ENCODE measurements at regions not wholly inside any gene's neighbourhood (a gene's known extent, or its start where the extent isn't known, plus 50 kb on each side); places are given as distances from the start of the nearest gene placed in this dataset.

DNA sequence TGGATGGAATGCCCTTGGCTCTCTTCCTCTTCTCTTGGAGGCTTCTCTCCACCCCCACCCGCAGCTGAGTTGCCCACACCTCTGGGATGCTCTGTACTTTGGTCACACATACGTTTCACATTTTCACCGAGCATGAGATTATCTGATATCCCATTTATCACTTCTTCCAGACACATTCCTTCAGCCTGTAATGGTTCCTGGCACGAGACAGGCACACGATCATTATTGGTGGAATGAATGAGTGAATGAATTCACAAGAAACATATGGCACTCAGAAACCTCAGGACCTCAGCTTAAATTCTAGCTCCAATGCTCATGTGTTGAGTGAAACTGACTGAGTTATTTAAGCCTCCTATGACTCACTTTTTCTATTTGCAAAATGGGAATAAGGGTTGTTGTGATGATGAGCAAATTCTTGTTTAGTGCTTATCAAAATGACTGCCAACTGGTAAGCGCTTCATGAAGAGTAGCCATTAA, 242.7 kb upstream of the JUN start:
- no peak for DNase-seq (ENCODE audit: low spot score)

DNA sequence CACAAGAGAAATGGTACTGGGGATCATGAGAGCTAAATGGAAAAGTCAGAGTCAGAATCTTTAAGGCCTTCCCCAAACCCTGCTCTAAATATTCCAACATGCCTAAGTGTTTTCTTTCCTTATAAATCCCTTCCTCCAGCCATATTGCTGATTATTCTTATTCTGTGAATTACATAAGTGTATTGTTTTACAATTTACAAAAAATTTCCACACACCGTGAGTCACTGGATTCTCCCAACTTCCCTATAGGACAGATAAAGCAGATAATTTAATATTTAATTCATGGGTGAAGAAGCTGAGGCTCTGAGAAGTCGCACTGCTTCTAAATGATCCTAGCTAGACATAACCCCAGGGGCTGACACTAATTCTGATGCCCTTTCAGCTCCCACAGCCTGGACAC, 243.3 kb upstream of the JUN start:
- DNase-seq (ENCODE audit: low spot score) = no peak

DNA sequence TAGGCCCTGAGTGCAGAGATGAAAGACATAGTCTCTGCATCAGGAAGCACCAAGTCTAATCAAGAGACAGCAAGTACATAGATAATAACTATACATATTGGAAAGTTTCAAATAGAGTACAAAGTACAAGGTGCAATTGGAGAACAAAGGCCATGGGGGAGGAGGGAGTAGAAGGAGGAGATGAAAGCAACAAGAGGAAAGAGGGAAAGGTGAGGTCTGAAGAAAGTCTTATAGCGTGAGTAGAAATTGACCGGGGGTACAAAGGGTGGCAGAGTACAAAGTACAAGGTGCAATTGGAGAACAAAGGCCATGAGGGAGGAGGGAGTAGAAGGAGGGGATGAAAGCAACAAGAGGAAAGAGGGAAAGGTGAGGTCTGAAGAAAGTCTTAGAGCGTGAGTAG, 244.2 kb upstream of the JUN start:
- no peak for DNase-seq (ENCODE audit: low spot score)

DNA sequence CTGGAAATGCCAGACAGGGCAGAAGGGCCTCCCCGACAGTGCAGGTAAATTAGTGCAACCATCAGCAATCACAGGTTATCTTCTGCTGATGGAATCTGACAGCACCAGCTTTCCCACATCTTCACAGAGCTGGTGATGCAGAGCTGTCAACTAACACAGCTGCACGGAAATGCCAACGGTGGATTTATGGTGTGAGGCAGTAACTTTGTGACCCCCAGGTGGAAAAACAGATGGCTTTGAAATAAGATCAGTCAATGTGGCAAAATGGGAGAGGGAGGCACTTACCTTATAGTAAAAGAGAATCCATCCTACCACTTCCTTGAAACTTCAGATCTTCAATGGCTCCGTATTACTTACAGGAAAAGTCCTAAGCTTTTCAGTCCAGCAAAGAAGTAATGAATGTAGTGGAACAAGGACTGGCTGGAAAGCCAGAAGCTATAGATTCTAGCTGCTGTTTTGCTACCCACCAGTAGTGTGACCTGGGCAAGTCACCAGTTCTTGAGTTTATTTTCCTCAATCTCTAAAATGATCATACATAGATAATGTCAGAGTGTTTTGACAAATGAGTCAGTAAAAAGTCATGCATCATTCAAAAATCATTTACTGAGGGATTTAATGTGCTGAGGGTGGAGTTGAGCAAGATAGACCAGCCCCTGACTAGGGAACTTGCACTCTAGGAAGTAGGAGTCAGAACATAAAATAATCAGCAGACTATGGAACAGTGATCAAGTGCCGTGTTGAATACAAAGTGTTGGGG, 245.7 kb upstream of the JUN start:
- no peak for DNase-seq (ENCODE audit: low spot score)

DNA sequence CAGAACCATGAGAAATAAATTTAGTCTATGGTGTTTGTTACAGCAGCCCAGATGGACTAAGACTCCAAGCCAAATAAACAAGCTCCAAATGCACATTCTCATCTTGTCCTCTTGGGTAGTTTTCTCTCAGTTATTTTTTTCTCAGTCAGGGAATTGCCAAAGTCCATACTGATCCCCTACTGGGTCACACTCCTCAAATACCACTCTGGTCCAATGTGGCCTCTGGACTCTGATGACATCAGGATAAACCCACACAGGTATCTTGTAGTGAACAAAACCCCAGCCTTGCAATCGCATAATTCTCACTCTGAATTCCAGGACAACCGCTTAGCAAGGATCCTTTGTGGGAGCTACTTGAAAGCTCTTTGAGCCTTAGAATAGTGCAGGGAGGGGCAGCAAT, 248.4 kb upstream of the JUN start:
- no peak for DNase-seq (ENCODE audit: low spot score)

DNA sequence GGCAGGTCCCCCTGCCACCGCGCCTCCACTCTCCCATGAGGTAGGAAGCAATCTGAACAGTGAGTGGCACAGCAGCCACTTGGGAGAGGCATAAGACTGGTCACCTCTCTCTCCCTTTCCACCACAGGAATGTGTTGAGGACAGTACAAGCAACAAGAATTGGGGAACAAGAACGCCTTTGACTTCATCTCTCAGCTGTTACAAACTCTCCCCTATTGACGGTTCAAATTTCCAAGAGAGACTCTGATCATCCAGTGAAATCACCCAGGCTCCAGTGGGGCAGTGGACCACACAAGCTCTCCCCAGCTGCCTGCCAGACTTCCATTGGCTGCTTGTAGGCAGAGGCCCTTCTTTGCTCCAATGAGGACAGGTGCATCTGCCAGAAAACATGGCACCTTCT, 249.9 kb upstream of the JUN start:
- DNase-seq (ENCODE audit: low spot score) = no peak

DNA sequence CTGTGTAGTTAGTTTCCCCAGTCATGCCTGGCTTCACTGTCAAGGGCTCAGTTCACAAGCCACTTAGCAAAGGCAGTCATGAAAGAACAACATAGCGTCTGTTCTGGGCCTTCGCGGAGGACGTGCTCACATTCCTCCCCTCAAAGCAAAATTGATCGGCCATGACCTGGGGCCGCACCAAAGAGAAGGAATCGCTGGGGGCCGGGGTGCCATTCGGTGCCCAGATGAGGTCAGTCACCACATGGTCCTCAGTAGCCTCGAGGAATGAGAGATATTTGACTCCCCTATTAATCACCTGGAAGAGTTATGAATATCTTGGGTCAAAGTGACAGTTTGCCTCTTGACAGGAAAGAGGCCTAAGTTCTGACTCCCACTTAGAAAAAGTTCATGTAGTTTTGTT, 251.1 kb upstream of the JUN start:
- DNase-seq (ENCODE audit: low spot score) = no peak

DNA sequence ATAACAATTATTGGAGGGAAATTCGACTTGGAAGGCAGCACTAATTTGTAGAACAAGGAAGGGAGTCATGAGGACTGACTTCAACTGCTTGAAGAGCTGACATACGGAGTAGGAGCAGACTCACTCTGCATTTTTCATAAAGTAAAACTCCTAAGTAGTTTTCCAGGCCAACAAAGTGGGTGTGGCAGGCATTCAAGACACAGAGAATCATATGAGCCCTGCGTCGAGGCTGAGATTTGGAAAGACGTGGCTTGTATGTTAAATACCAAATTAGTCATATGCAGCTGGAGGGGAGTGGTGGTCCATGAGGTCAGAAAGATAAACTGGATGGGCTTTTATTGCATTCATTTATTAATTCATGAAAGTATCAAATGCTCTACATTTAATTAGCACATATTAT, 255.7 kb upstream of the JUN start:
- DNase-seq (ENCODE audit: low spot score) = no peak

DNA sequence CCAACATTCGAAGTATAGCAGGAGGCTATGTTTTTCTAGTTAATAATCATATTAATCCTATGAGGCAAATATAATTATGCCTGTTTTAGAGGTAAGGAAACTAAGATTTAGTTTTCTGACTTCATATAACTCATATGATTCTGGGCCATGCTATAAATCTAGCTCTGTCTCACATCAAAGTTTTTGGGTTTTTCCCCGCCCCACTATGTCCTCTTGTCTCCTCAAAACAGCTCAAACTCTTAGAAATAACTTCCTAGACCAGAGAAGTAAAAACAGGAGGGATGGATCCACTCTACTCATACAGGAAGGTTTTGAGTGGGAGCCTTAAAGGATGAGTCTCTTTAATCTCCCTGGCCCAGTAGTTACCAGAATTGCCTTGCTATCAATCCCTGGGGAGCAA, 256.4 kb upstream of the FGGY start:
- DNase-seq (ENCODE audit: low spot score) = no peak

DNA sequence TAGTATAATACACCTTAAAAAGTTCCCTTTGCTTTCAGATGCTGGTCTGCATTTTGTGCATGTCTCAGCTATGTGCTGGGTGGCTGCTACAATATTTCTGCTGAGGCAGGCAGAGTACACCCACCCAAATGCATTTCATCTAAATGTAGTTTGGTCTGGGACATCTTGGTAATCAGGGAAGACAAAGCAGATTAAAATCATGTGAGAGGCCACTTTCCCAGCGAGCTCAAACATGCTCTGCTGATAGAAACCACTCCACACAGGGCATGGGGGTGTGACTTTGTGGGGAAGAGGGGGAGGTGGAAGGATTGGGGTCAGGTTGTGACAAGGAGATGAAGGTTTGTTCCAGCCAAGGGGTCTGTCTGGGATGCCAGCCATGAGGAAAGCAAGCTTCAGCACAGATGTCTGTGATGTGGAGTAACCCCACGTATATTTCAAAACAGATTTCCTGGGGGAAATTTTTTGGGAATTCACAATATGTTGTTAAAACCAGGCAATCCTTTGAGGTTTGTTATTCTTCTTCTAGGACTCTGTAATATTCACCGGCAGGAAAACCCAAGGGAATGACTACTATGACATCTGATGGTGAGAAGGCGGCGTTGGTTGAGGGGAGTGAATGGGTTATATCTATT, 255.1 kb upstream of the FGGY start:
- DNase-seq (ENCODE audit: low spot score) = peak; percentile 7

DNA sequence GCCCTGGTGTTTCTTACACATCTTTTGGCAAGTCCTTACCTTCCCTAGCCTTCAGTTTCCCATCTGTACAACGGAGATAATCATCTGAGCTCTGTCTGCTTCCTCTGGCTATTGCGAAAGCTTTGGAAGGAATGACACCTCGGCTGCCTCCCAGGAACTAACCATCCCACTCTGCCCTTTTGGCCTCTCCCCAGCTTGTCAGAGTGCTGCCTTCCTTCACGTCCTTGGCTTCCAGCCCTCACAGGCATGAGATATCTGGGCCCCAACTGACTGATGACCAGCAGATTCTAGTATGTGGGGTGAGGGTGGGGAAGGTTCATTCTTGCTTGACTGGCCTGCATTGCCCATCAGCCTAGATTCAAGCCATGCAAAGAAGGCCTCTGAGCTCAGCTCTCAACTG, 253.1 kb upstream of the FGGY start:
- DNase-seq (ENCODE audit: low spot score) = no peak

DNA sequence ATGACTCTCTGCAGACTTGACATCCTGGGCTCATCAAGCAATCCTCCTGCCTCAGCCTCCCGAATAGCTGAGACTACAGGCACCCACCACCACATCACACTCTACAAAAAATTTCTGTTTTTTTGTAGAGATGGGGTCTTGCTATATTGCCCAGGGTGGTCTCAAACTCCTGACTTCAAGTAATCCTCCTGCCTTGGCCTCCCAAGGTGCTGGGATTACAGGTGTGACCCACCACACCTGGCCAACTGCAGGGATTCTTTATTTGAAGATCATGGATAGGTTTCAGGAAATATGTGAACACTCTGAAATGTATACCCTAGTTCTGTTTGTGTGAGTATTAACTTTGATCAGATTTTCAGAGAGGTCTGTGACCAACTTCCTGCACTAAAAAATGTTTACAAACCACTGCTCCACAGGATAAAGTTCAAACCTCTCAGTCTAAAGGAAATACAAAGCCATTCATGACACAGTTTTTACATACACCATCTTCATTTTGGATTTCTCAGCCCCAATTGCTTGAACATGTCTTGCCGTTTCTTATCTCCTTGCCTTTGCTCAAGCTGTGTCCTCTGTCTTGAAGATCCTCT, 252.3 kb upstream of the FGGY start:
- DNase-seq (ENCODE audit: low spot score) = no peak

DNA sequence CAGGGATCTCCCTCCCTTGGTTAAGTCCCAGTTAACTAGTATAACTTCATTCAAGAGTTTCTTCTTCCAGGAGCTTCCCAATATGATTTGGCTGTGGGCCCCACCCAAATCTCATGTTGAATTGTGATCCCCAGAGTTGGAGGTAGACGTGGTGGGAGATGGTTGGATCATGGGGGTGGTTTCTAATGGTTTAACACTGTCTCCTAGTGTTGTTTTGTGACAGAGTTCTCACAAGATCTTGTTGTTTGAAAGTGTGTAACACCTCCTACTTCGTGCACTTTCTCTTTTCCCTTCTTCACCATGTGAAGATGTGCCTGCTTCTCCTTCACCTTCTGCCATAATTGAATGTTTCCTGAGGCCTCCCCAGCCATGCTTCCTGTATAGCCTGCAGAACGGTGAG, 251.8 kb upstream of the FGGY start:
- no peak for DNase-seq (ENCODE audit: low spot score)

DNA sequence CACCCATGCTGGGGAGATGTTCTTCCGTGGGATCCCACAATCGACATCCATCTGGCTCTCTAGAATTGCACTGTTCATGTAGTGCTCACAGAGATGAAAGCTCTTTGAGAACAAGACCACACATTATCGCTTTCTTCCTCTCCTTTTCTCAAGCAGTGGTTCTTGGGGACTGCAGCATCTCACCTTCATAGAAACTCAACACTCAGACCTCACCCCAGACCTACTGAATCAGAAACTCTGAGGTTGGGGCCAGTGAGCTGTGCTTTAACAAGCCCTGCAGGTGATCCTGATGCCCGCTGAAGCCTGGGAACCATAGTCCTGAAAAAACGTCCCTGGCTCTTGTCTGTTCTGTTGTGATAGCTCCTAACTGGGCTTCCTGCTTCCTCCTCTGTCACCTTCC, 251.3 kb upstream of the FGGY start:
- no peak for DNase-seq (ENCODE audit: low spot score)

DNA sequence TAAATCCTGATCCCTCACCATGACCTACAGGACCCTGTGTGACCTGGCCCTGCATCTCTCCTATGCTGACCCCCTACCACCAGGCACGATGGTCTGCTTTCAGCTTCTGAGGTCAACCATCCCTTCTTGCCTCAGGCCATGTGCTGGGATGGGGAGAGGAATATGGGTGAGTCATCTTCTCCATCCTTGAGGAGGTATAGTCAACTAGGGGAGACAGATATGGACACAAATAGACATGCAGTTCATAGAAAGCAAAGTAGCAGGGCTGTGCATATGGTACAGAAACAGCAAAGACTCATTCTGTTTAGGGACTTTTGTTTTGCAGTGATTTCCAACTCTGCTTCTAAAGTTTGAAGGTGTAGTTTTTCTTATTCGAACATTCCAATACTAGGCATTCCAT, 250.8 kb upstream of the FGGY start:
- DNase-seq (ENCODE audit: low spot score) = no peak

DNA sequence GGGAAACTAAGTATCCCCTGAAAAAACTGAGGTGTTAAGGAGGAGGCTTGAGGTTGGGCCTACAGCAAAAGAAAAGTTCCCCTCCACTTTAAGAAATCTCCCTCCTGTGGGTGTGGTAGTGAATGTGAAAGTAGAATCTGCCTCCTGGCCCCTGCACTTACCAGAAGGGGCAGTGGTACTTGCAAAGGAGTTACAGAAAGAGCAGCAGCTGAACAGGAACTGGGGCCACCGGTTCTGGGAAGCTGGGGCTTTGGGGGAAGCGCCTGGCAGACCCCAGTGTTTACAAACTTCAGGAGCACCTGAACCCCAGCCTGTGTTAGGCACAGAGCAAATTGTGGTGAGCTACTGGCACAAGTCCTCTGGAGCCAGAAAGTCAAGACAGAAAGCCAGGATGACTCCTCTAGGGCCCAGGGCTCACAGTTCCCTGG, 250.2 kb upstream of the FGGY start:
- DNase-seq (ENCODE audit: low spot score) = no peak

DNA sequence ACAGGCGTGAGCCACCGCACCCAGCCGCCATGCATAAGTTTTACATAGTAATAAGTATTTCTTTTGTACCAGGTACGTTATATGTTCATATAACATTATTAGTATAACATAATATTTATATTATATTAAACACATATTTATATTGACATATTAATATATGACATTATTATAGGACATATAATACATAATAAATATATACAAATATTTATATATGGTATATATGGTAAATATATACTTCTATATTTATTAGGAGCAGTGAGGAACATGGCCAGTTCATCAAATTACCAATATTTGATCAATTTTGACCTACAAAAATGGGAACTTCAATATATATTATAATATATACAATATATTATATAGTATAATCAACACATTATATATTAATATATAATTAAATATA, 245.9 kb upstream of the FGGY start:
- no peak for DNase-seq (ENCODE audit: low spot score)

DNA sequence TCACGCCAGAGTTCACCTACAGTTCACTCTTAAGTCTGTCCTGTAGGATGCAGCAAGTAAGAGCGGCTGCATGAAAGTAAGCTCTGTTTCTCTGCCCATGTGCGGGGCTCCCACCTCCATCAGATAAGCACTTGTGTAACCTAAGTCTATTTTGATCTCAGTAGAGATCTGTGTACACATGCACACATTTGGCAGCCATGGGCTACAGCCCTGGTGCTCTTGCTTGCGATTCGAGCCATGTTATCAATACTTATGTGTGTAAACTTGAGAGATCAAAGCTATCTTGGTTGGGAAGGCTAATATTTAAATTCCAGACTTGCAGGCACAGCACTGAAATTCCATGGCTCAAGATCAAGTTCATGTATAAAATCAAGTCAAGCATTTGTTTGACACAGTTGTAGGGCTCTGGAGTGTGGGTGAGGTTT, 244.7 kb upstream of the FGGY start:
- no peak for DNase-seq (ENCODE audit: low spot score)

DNA sequence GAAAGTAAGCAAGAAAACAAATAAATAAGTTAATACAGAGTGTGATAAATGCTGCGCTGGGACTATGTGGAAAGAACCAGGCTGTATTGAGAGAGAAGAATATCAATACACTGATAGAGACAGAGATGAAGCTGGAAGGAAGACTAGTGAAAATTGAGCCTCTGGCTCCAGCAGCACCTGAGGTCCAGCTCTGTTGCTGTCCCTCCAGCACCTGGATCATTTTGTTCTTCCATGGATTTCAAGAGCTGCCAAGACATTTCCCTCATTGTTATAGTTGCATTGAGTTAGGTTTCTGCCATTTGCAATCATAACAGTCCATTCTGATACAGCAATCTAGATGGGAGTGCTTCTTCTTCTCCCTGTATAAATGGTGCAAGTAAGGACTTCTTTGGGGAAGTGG, 242.7 kb upstream of the FGGY start:
- DNase-seq (ENCODE audit: low spot score) = no peak

DNA sequence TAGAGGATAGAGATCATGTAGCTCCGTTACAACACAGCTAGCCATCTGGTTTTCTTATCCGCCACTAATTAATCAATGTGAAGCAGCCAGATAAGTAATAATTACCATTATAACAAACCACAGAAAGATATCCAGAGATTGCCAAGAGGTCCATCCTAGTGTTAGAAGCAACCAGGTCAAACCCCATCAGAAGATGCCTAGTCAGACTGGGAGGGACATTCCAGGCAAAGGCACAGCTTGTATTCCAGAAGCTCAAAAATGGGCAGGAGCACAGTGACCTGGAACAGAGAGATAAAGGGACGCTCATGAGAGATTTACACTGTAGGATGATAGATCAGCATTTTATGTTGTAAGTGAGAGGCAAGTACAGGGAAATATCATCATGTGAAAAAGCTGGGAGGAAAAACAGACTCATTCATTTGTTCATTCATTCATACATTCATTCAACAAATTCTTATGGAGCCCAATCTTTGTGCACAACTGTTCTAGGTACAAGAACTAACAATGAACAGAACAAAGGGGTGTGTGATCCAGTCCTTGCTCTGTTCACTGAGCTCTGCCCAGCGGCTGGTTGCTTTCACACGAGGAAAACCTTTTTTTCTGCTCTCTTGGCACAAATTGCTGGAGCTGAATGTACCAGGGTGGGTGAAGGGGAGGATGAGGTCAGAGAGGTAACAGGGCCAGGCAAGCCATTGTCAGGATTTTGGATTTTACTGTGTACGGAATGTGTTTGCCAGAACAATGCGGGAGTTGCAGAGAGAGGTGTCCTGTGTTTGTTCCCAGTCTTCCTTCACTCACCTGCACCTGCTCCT, 240.8 kb upstream of the FGGY start:
- DNase-seq (ENCODE audit: low spot score) = no peak

DNA sequence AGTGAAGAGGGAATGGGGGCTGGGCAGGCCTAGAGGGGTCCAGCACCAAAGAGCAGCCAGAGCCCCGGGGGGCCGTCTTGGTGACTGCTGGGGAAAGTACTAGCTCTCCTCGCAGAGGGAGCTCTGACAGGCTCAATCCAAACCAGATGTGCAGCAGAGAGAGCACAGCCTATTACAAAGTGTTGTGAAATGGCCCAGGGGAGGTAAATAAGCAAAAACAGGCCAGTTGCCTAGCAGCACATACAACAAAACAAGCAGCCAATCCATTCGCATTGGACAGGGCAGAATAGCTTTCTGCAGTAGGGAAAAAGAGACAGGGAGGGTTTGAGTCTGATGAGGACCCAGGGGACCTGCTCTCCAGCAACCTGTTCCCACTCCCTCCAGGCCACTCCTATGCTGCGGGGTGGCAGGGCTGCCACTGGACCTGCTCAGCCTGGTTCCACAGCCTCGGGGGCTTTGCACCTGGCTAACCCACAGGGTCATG, 239.6 kb upstream of the FGGY start:
- DNase-seq (ENCODE audit: low spot score) = no peak

DNA sequence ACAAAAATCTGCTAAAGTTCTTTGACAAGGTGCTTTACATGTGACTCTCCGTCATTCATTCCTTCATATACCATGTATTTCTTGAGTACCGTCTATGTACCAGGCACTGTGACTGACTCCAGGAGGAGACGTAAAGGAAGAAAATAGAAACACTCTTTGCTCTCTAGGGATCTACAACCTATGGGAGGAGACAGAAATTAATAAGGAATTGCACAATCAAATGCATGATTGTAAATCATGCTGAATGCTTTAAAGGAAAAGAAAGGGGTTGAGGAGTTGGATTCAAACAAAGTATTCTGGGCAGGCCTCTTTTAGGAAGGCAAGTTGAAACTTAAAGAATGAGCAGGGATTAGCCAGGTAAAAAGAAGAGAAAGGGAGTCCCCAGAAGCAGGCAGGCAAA, 239.1 kb upstream of the FGGY start:
- DNase-seq (ENCODE audit: low spot score) = no peak

Measured in Ammon's horn (tissue), 1 donor.